Psoas muscle (tissue), 7 donors: ENCODE measurements at regions not wholly inside any gene's neighbourhood (a gene's known extent, or its start where the extent isn't known, plus 50 kb on each side); places are given as distances from the start of the nearest gene placed in this dataset.

Experiments
- ATAC-seq, 4 donors: fragments of 200-7000 bp; cut with Tn5 transposase; one replicate each; pipeline ENCODE4 v1.9.1; 2020; ENCODE audit warnings: moderate library complexity in 3 of 4, mild to moderate bottlenecking in 2 of 4
- DNase-seq, 2 donors: peaks; one replicate each; pipeline ENCODE4 v3.0.0-alpha.2; 2020
- H3K27ac ChIP-seq: fragments of 200-600 bp; one replicate; pipeline ENCODE4 v1.8.0; 2022
- H3K27me3 ChIP-seq, 3 donors: fragments of 200-600 bp in 1 of 3; one replicate each; pipeline versions ENCODE4 v1.6.1 to v1.8.0; 2013 to 2022; ENCODE audit warnings: low read length in 2 of 3, mild to moderate bottlenecking in 2 of 3, moderate library complexity in 1 of 3; ENCODE audit not compliant: insufficient read depth in 3 of 3
- H3K36me3 ChIP-seq, 2 donors: fragments of 200-600 bp in 1 of 2; one replicate each; pipeline versions ENCODE4 v1.6.1 to v1.8.0; 2013 to 2022; ENCODE audit warnings: low read depth in 1 of 2, mild to moderate bottlenecking in 1 of 2, moderate library complexity in 1 of 2; ENCODE audit not compliant: insufficient read depth in 1 of 2
- H3K4me1 ChIP-seq: fragments of 200-600 bp; one replicate; pipeline ENCODE4 v1.8.0; 2022
- H3K4me3 ChIP-seq: fragments of 200-600 bp; one replicate; pipeline ENCODE4 v1.8.0; 2022; ENCODE audit warnings: mild to moderate bottlenecking
- H3K9me3 ChIP-seq: fragments of 200-600 bp; one replicate; pipeline ENCODE4 v1.8.0; 2022
- CTCF ChIP-seq: fragments of 200-600 bp; IDR thresholded peaks from one replicate; pipeline ENCODE4 v1.8.0; 2022; ENCODE audit warnings: antibody characterized with exemption
- WGBS, 3 donors: extraction: QIAGEN DNeasy Blood & Tissue Kit; methylation state at CpG; one replicate each; pipeline versions ENCODE4 v1.1.6 to v1.1.7; 2013; 5-methylcytosine and 5-hydroxymethylcytosine counted together
- intact Hi-C, 2 donors: fragments of 100-400 bp; cut with DNase I; formaldehyde crosslinking; loops; one replicate each; pipeline versions ENCODE4 v1.11.0 to v1.14.2; 2022
- donor health status: healthy with polysubstance abuse.
- donor health status: DM: no; HTN: no; CAD: no; lungs with moderate emphysema.
- donor health status: Bipolar disorder and iron deficiency.
- donor health status: healthy.
- donor health status: DM: yes; HTN: yes; CAD: no.
- donor health status: DM: no; HTN: no; CAD: no.
- donor health status: DM: yes; HTN: yes; CAD: no.

GRCh38 chr10:81570349-81570748 lies 304.6 kb upstream of the NRG3 start:
- DNase-seq: no peak

GRCh38 chr10:81570878-81571794 lies 303.9 kb upstream of the NRG3 start:
- H3K9me3 ChIP-seq: peaks cover 8% of the 10 kb centered on the region
- no peaks in the 10 kb centered on the region for H3K27me3 ChIP-seq
- H3K36me3 ChIP-seq: no peaks in the 10 kb centered on the region
- intact Hi-C loops: no loop called here
- DNase-seq (no peak), ATAC-seq (no peak)
- H3K27ac ChIP-seq: no peak overlapping the region
- H3K4me3 ChIP-seq: no peak overlapping the region
- H3K4me1 ChIP-seq: no peaks in the 10 kb centered on the region
- 87 to 93% (median 90%) methylated on average over 21 of the region's 21 CpGs for WGBS, 3 donors
- TF ChIP-seq CTCF: no peak

More at GRCh38 chr10:81570349-81570748, 304.6 kb upstream of the NRG3 start:
- Histone ChIP-seq H3K36me3 (no peaks in the 10 kb centered on the region), H3K4me1 (no peaks in the 10 kb centered on the region), H3K9me3 (peaks cover under 1% of the 10 kb centered on the region), H3K4me3 (no peak overlapping the region), H3K27me3 (no peaks in the 10 kb centered on the region), H3K27ac (no peak overlapping the region)
- no peak for TF ChIP-seq CTCF
- ATAC-seq: no peak
- 84 to 92% (median 91%) methylated on average over 2 to 3 of the region's 3 CpGs for WGBS, 3 donors
- intact Hi-C loops: no loop called here

- Histone ChIP-seq H3K27me3 (no peaks in the 10 kb centered on the region), H3K27ac (no peak overlapping the region), H3K9me3 (peaks cover 14% of the 10 kb centered on the region), H3K4me3 (no peak overlapping the region), H3K36me3 (no peaks in the 10 kb centered on the region), H3K4me1 (no peaks in the 10 kb centered on the region)
- no peak for TF ChIP-seq CTCF
- 52 to 72% (median 55%) methylated on average over 3 of the region's 3 CpGs for WGBS, 3 donors
- intact Hi-C loops: no loop called here
- ATAC-seq: no peak
- no peak for DNase-seq
Observed at GRCh38 chr10:81575036-81575435, 300.0 kb upstream of the NRG3 start.

GRCh38 chr10:81576336-81576735 lies 298.7 kb upstream of the NRG3 start:
- Histone ChIP-seq H3K27ac (no peak overlapping the region), H3K4me3 (no peak overlapping the region), H3K4me1 (no peaks in the 10 kb centered on the region), H3K9me3 (peaks cover 14% of the 10 kb centered on the region), H3K27me3 (no peaks in the 10 kb centered on the region), H3K36me3 (no peaks in the 10 kb centered on the region)
- TF ChIP-seq CTCF: no peak
- 86 to 95% (median 93%) methylated on average over 2 of the region's 2 CpGs for WGBS, 3 donors
- DNase-seq (no peak), ATAC-seq (no peak)
- intact Hi-C loops: no loop called here
